DOHH2 (cell line): ENCODE measurements at regions not wholly inside any gene's neighbourhood (a gene's known extent, or its start where the extent isn't known, plus 50 kb on each side); places are given as distances from the start of the nearest gene placed in this dataset.

ENCODE experiments used
- H3F3A ChIP-seq: fragments of 200-600 bp; sonication (generic), shearing (Covaris generic); 2 replicates; pipeline ENCODE4 v1.6.0; 2016; ENCODE audit warnings: antibody characterized with exemption, mild to moderate bottlenecking; ENCODE audit not compliant: control insufficient read depth, insufficient read depth
- H3K27ac ChIP-seq: fragments of 200-600 bp; sonication (generic); 2 replicates; pipeline ENCODE4 v1.5.1; 2014; ENCODE audit warnings: low read depth, mild to moderate bottlenecking, low read length, moderate library complexity
- H3K27me3 ChIP-seq: fragments of 200-600 bp; sonication (generic); 2 replicates; pipeline ENCODE4 v1.6.1; 2014; ENCODE audit warnings: mild to moderate bottlenecking, low read length, mixed read lengths; ENCODE audit not compliant: control insufficient read depth
- H3K36me3 ChIP-seq: fragments of 200-600 bp; sonication (generic); 2 replicates; pipeline ENCODE4 v1.6.1; 2014; ENCODE audit warnings: mild to moderate bottlenecking, low read length, moderate library complexity, mixed read lengths; ENCODE audit not compliant: control insufficient read depth
- H3K4me1 ChIP-seq: fragments of 200-600 bp; sonication (generic); 2 replicates; pipeline ENCODE4 v1.6.1; 2014; ENCODE audit warnings: mild to moderate bottlenecking, low read length, mixed read lengths; ENCODE audit not compliant: control insufficient read depth
- H3K4me2 ChIP-seq: fragments of 200-600 bp; sonication (generic); 2 replicates; pipeline ENCODE4 v1.6.0; 2014; ENCODE audit warnings: mild to moderate bottlenecking, low read length, moderate library complexity
- H3K4me3 ChIP-seq: fragments of 200-600 bp; sonication (generic); 2 replicates; pipeline ENCODE4 v1.5.1; 2014; ENCODE audit warnings: mild to moderate bottlenecking, low read length, mixed read lengths
- H3K79me2 ChIP-seq: fragments of 200-600 bp; sonication (generic); 2 replicates; pipeline ENCODE4 v1.6.1; 2014; ENCODE audit warnings: mild to moderate bottlenecking, low read length, mixed read lengths; ENCODE audit not compliant: control insufficient read depth
- H3K9me2 ChIP-seq: fragments of 200-600 bp; sonication (generic); replicated peaks from 2 replicates; pipeline ENCODE4 v1.6.1; 2014; ENCODE audit warnings: mild to moderate bottlenecking, low read length, mixed read lengths; ENCODE audit not compliant: control insufficient read depth
- H3K9me3 ChIP-seq: fragments of 200-600 bp; sonication (generic); 2 replicates; pipeline ENCODE4 v1.6.1; 2014; ENCODE audit warnings: antibody characterized with exemption, low read length, mixed read lengths; ENCODE audit not compliant: control insufficient read depth, insufficient read depth
- H4K20me1 ChIP-seq: fragments of 200-600 bp; sonication (generic); 2 replicates; pipeline ENCODE4 v1.6.0; 2014; ENCODE audit warnings: low read depth, mild to moderate bottlenecking, antibody characterized with exemption, low read length, moderate library complexity; ENCODE audit not compliant: control insufficient read depth, insufficient read depth
- EZH2phosphoT487 ChIP-seq: fragments of 200-600 bp; sonication (generic); IDR thresholded peaks from 2 replicates; pipeline ENCODE4 v1.6.1; 2017; ENCODE audit warnings: borderline replicate concordance, mild to moderate bottlenecking, antibody characterized with exemption, low read length, moderate library complexity, mixed read lengths
- TF ChIP-seq, protein P1 (sequence below): fragments of 200-600 bp; sonication (generic); IDR thresholded peaks from one replicate; pipeline ENCODE4 v1.5.1; 2014; ENCODE audit warnings: antibody characterized with exemption, mild to moderate bottlenecking, low read depth, low read length; ENCODE audit not compliant: poor library complexity, severe bottlenecking

DNA sequence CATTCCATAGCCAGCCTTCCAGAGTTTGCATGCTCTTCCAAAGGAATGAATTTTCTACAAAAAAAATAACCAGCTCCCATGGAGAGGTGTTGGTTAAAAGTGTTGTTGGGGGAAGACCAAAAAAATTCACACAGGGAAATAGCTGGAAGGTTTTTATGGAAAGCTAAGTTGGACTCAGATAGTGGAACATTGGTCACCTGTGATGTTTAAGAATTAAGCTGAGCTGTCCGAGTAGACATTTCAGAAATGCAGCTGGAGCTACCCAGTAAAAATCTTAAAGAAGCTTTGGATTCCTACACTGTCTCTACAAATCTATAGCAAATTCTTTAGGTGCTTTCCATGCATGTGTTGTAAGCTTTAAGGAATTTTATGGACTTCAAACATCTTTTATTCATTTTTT is 155.5 kb downstream of the THBS2 start:
- Histone ChIP-seq H3K4me1 (no peaks in the 10 kb centered on the region), H3K4me3 (no peak overlapping the region), H3K9me3 (no peaks in the 10 kb centered on the region), H4K20me1 (no peaks in the 10 kb centered on the region), H3K36me3 (no peaks in the 10 kb centered on the region), H3F3A (no peaks in the 10 kb centered on the region), H3K27me3 (no peaks in the 10 kb centered on the region), H3K27ac (no peak overlapping the region), H3K79me2 (no peaks in the 10 kb centered on the region), H3K9me2 (no peaks in the 10 kb centered on the region), H3K4me2 (no peak overlapping the region)
- TF ChIP-seq, protein P1, sequence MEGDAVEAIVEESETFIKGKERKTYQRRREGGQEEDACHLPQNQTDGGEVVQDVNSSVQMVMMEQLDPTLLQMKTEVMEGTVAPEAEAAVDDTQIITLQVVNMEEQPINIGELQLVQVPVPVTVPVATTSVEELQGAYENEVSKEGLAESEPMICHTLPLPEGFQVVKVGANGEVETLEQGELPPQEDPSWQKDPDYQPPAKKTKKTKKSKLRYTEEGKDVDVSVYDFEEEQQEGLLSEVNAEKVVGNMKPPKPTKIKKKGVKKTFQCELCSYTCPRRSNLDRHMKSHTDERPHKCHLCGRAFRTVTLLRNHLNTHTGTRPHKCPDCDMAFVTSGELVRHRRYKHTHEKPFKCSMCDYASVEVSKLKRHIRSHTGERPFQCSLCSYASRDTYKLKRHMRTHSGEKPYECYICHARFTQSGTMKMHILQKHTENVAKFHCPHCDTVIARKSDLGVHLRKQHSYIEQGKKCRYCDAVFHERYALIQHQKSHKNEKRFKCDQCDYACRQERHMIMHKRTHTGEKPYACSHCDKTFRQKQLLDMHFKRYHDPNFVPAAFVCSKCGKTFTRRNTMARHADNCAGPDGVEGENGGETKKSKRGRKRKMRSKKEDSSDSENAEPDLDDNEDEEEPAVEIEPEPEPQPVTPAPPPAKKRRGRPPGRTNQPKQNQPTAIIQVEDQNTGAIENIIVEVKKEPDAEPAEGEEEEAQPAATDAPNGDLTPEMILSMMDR, result no peak
- TF ChIP-seq EZH2phosphoT487, result no peak

DNA sequence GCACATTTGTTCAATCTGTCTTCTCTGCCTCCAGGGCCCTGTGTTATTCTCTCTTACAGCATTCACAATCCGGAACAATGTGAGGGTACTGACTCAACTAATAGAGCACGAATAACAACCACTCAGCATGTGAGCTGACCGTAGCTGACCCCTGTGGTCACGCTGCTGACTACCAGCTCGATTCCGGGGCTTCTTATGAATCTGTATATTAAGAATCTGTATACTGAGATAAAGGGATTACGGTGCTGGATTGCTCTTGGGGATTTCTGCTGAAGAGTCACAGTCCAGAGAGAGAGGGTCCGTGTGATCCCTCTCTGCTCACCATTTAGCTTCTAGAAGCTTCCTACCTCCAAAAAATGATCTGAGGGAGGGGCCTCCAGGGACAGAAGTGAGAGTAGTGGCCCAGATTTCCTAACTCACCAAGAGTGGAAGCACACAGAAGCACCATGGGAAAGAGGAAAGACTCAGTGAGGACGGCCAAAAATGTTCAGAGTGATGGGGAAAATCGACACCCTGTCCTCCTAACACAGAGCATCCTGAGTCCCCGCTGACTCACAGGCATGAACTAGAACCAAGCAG is 156.2 kb downstream of the THBS2 start:
- H3K79me2 ChIP-seq, result no peaks in the 10 kb centered on the region
- no peaks in the 10 kb centered on the region for H3K9me3 ChIP-seq
- no peak overlapping the region for H3K4me2 ChIP-seq
- H3K27ac ChIP-seq, result no peak overlapping the region
- H3K9me2 ChIP-seq, result no peaks in the 10 kb centered on the region
- no peaks in the 10 kb centered on the region for H3K36me3 ChIP-seq
- no peaks in the 10 kb centered on the region for H4K20me1 ChIP-seq
- TF ChIP-seq EZH2phosphoT487, result no peak
- TF ChIP-seq, protein P1, result no peak
- H3K4me1 ChIP-seq, result no peaks in the 10 kb centered on the region
- no peak overlapping the region for H3K4me3 ChIP-seq
- no peaks in the 10 kb centered on the region for H3K27me3 ChIP-seq
- H3F3A ChIP-seq, result no peaks in the 10 kb centered on the region

DNA sequence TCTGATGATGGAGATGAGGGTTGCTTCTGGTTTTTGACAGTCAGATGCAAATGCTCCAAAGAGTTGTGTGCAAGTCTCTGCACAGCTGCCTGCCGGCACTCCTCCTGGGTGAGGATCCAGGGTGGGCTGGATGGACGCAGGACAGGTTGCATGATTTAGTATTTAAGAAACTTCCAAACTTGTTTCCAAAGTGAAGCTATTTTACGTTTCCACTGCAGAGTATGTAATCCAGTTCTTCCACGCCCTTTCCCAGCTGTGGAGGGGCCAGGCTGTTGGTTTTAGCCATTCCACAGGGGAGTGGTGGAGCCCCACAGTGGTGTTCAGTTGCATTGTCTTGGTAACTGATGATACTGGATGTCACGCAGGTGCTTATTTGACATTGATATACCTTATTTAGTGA is 157.3 kb downstream of the THBS2 start:
- no peaks in the 10 kb centered on the region for H3K79me2 ChIP-seq
- H3K4me3 ChIP-seq, result no peak overlapping the region
- H3K4me2 ChIP-seq, result no peak overlapping the region

More for the DNA sequence above, 157.3 kb downstream of the THBS2 start:
- no peaks in the 10 kb centered on the region for H3K9me2 ChIP-seq
- H3F3A ChIP-seq, result no peaks in the 10 kb centered on the region
- H3K4me1 ChIP-seq, result no peaks in the 10 kb centered on the region
- H3K27me3 ChIP-seq, result no peaks in the 10 kb centered on the region
- no peak for TF ChIP-seq EZH2phosphoT487
- TF ChIP-seq, protein P1, result no peak
- no peak overlapping the region for H3K27ac ChIP-seq
- H4K20me1 ChIP-seq, result no peaks in the 10 kb centered on the region
- no peaks in the 10 kb centered on the region for H3K9me3 ChIP-seq
- no peaks in the 10 kb centered on the region for H3K36me3 ChIP-seq
